Liver (tissue), 8 donors: ENCODE measurements at regions not wholly inside any gene's neighbourhood (a gene's known extent, or its start where the extent isn't known, plus 50 kb on each side); places are given as distances from the start of the nearest gene placed in this dataset.

ENCODE experiments used
- DNase-seq: peaks from one replicate; pipeline ENCODE4 v3.0.0-alpha.2; 2017; ENCODE audit warnings: low spot score
- H3K27ac ChIP-seq, 2 donors: one replicate each; pipeline ENCODE4 v1.7.0; 2013; ENCODE audit warnings: inconsistent platforms in 2 of 2, low read length in 2 of 2, control low read depth in 1 of 2, low read depth in 1 of 2, mild to moderate bottlenecking in 1 of 2
- H3K27me3 ChIP-seq, 4 donors: one replicate each; pipeline versions ENCODE4 v1.6.1 to v1.7.0; 2013; ENCODE audit warnings: low read length in 3 of 4, inconsistent platforms in 1 of 4, mild to moderate bottlenecking in 1 of 4, moderate library complexity in 1 of 4; ENCODE audit not compliant: control insufficient read depth in 4 of 4, insufficient read depth in 4 of 4
- H3K36me3 ChIP-seq, 4 donors: one replicate each; pipeline versions ENCODE4 v1.6.1 to v1.7.0; 2013; ENCODE audit warnings: low read length in 3 of 4, mild to moderate bottlenecking in 3 of 4, low read depth in 1 of 4, moderate library complexity in 1 of 4; ENCODE audit not compliant: control insufficient read depth in 4 of 4, insufficient read depth in 3 of 4
- H3K4me1 ChIP-seq, 4 donors: one replicate each; pipeline versions ENCODE4 v1.6.1 to v1.7.0; 2013; ENCODE audit warnings: low read length in 3 of 4, mild to moderate bottlenecking in 3 of 4, moderate library complexity in 1 of 4; ENCODE audit not compliant: control insufficient read depth in 4 of 4, insufficient read depth in 4 of 4
- H3K4me3 ChIP-seq, 3 donors: one replicate each; pipeline versions ENCODE4 v1.6.1 to v1.7.0; 2013; ENCODE audit warnings: low read length in 3 of 3, control low read depth in 1 of 3, low read depth in 1 of 3, mild to moderate bottlenecking in 1 of 3
- H3K9ac ChIP-seq, 2 donors: one replicate each; pipeline ENCODE4 v1.7.0; 2013; ENCODE audit warnings: low read length in 2 of 2, mild to moderate bottlenecking in 2 of 2, moderate library complexity in 2 of 2, control low read depth in 1 of 2, low read depth in 1 of 2
- H3K9me3 ChIP-seq, 4 donors: one replicate each; pipeline versions ENCODE4 v1.6.1 to v1.7.0; 2013; ENCODE audit warnings: low read length in 3 of 4; ENCODE audit not compliant: control insufficient read depth in 4 of 4
- EGR1 ChIP-seq, 2 donors: IDR thresholded peaks; 2 replicates each; pipeline ENCODE4 v1.6.1; 2016 to 2018; ENCODE audit warnings: antibody characterized with exemption in 2 of 2, low read depth in 2 of 2
- FOXA1 ChIP-seq: IDR thresholded peaks from 2 replicates; pipeline ENCODE4 v1.6.1; 2016; ENCODE audit warnings: antibody characterized with exemption
- FOXA2 ChIP-seq: IDR thresholded peaks from 2 replicates; pipeline ENCODE4 v1.6.1; 2016; ENCODE audit warnings: antibody characterized with exemption
- GABPA ChIP-seq, 2 donors: IDR thresholded peaks in 1 of 2; conservative IDR thresholded peaks in 1 of 2; 2 replicates each; pipeline ENCODE4 v1.6.1; 2016; ENCODE audit warnings: antibody characterized with exemption in 2 of 2, mild to moderate bottlenecking in 1 of 2, moderate library complexity in 1 of 2
- HNF4A ChIP-seq, 2 donors: conservative IDR thresholded peaks; 2 replicates each; pipeline ENCODE4 v1.6.1; 2016; ENCODE audit warnings: antibody characterized with exemption in 2 of 2, mild to moderate bottlenecking in 2 of 2
- HNF4G ChIP-seq: IDR thresholded peaks from 2 replicates; pipeline ENCODE4 v1.6.1; 2016; ENCODE audit warnings: antibody characterized with exemption
- JUND ChIP-seq, 2 donors: IDR thresholded peaks; 2 replicates each; pipeline ENCODE4 v1.6.1; 2016; ENCODE audit warnings: antibody characterized with exemption in 2 of 2
- NR2F2 ChIP-seq: IDR thresholded peaks from 2 replicates; pipeline ENCODE4 v1.6.1; 2016; ENCODE audit warnings: antibody characterized with exemption
- RAD21 ChIP-seq, 2 donors: IDR thresholded peaks; 2 replicates each; pipeline ENCODE4 v1.6.1; 2016; ENCODE audit warnings: antibody characterized with exemption in 2 of 2, mild to moderate bottlenecking in 2 of 2
- RXRA ChIP-seq, 2 donors: IDR thresholded peaks; 2 replicates each; pipeline ENCODE4 v1.6.1; 2017 to 2018; ENCODE audit warnings: antibody characterized with exemption in 2 of 2, mild to moderate bottlenecking in 1 of 2
- SP1 ChIP-seq: IDR thresholded peaks from 2 replicates; pipeline ENCODE4 v1.6.1; 2018; ENCODE audit warnings: antibody characterized with exemption, mild to moderate bottlenecking
- TAF1 ChIP-seq: conservative IDR thresholded peaks from 2 replicates; pipeline ENCODE4 v1.6.1; 2016; ENCODE audit warnings: antibody characterized with exemption, mild to moderate bottlenecking
- YY1 ChIP-seq: IDR thresholded peaks from 2 replicates; pipeline ENCODE4 v1.6.1; 2016; ENCODE audit warnings: antibody characterized with exemption, mild to moderate bottlenecking
- WGBS: extraction: QIAGEN DNeasy Blood & Tissue Kit; methylation state at CpG from one replicate; pipeline ENCODE4 v1.1.7; 2013; 5-methylcytosine and 5-hydroxymethylcytosine counted together
- TF ChIP-seq, protein P1 (sequence below): IDR thresholded peaks from 2 replicates; pipeline ENCODE4 v1.6.1; 2016; ENCODE audit warnings: antibody characterized with exemption
- TF ChIP-seq, protein P2 (sequence below): IDR thresholded peaks from 2 replicates; pipeline ENCODE4 v1.6.1; 2016; ENCODE audit warnings: antibody characterized with exemption, mild to moderate bottlenecking
- TF ChIP-seq, protein P3 (sequence below): IDR thresholded peaks from 2 replicates; pipeline ENCODE4 v1.6.1; 2016; ENCODE audit warnings: antibody characterized with exemption
- TF ChIP-seq, protein P4 (sequence below): fragments of 150-350 bp; IDR thresholded peaks from 2 replicates; pipeline ENCODE4 v1.5.1; 2017; ENCODE audit warnings: improper control_type of control experiment, low read depth, low read length; ENCODE audit not compliant: missing input control
- TF ChIP-seq, protein P5 (sequence below): IDR thresholded peaks from 2 replicates; pipeline ENCODE4 v1.6.1; 2016; ENCODE audit warnings: antibody characterized with exemption
- donor health status: healthy.
- donor health status: healthy.
- donor health status: healthy.
- donor health status: healthy.
- donor health status: healthy.

DNA sequence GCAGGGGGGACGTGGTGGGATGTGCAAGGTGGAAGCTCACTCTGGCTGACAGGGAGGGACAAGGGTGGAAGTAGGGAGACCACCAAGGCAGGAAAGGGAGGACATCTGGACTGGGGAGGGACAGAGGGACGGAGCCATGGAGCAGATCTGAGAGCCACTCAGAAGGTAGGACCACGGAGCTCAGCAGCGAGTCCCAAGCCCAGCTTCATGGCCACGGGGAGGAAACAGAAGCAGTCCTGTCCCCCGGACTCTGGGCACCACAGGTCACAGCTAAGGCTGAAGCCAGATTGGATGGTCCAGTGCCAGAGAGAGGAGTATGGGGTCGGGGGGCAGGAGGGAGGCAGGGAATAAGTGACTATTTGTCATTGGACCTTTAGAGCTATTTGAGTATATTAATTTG is 220.1 kb downstream of the TBC1D2B start:
- no peaks in the 10 kb centered on the region for H3K9me3 ChIP-seq
- H3K36me3 ChIP-seq = no peaks in the 10 kb centered on the region
- no peak overlapping the region for H3K9ac ChIP-seq
- no peak overlapping the region for H3K27ac ChIP-seq
- no peak for DNase-seq
- no peaks in the 10 kb centered on the region for H3K4me1 ChIP-seq
- H3K27me3 ChIP-seq = peaks cover 0 to 3% (median 0%) of the 10 kb centered on the region in 4 donors
- WGBS = 79% methylated on average over 7 of the region's 7 CpGs
- no peak overlapping the region for H3K4me3 ChIP-seq
- no peak for TF ChIP-seq FOXA1
- TF ChIP-seq, protein P1, sequence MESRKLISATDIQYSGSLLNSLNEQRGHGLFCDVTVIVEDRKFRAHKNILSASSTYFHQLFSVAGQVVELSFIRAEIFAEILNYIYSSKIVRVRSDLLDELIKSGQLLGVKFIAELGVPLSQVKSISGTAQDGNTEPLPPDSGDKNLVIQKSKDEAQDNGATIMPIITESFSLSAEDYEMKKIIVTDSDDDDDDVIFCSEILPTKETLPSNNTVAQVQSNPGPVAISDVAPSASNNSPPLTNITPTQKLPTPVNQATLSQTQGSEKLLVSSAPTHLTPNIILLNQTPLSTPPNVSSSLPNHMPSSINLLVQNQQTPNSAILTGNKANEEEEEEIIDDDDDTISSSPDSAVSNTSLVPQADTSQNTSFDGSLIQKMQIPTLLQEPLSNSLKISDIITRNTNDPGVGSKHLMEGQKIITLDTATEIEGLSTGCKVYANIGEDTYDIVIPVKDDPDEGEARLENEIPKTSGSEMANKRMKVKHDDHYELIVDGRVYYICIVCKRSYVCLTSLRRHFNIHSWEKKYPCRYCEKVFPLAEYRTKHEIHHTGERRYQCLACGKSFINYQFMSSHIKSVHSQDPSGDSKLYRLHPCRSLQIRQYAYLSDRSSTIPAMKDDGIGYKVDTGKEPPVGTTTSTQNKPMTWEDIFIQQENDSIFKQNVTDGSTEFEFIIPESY = no peak
- no peak for TF ChIP-seq SP1
- TF ChIP-seq EGR1 (IDR thresholded peaks at IDR 0.05; ENCODE audit: low read depth in 2 of 2) = no peak
- TF ChIP-seq NR2F2 = no peak
- TF ChIP-seq RXRA (IDR thresholded peaks at IDR 0.05) = no peak
- TF ChIP-seq TAF1 = no peak
- TF ChIP-seq, protein P2, sequence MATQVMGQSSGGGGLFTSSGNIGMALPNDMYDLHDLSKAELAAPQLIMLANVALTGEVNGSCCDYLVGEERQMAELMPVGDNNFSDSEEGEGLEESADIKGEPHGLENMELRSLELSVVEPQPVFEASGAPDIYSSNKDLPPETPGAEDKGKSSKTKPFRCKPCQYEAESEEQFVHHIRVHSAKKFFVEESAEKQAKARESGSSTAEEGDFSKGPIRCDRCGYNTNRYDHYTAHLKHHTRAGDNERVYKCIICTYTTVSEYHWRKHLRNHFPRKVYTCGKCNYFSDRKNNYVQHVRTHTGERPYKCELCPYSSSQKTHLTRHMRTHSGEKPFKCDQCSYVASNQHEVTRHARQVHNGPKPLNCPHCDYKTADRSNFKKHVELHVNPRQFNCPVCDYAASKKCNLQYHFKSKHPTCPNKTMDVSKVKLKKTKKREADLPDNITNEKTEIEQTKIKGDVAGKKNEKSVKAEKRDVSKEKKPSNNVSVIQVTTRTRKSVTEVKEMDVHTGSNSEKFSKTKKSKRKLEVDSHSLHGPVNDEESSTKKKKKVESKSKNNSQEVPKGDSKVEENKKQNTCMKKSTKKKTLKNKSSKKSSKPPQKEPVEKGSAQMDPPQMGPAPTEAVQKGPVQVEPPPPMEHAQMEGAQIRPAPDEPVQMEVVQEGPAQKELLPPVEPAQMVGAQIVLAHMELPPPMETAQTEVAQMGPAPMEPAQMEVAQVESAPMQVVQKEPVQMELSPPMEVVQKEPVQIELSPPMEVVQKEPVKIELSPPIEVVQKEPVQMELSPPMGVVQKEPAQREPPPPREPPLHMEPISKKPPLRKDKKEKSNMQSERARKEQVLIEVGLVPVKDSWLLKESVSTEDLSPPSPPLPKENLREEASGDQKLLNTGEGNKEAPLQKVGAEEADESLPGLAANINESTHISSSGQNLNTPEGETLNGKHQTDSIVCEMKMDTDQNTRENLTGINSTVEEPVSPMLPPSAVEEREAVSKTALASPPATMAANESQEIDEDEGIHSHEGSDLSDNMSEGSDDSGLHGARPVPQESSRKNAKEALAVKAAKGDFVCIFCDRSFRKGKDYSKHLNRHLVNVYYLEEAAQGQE = no peak
- TF ChIP-seq, protein P3, sequence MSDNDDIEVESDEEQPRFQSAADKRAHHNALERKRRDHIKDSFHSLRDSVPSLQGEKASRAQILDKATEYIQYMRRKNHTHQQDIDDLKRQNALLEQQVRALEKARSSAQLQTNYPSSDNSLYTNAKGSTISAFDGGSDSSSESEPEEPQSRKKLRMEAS = no peak
- no peak for TF ChIP-seq RAD21 (IDR thresholded peaks at IDR 0.05)
- no peak for TF ChIP-seq HNF4G
- no peak for TF ChIP-seq YY1

DNA sequence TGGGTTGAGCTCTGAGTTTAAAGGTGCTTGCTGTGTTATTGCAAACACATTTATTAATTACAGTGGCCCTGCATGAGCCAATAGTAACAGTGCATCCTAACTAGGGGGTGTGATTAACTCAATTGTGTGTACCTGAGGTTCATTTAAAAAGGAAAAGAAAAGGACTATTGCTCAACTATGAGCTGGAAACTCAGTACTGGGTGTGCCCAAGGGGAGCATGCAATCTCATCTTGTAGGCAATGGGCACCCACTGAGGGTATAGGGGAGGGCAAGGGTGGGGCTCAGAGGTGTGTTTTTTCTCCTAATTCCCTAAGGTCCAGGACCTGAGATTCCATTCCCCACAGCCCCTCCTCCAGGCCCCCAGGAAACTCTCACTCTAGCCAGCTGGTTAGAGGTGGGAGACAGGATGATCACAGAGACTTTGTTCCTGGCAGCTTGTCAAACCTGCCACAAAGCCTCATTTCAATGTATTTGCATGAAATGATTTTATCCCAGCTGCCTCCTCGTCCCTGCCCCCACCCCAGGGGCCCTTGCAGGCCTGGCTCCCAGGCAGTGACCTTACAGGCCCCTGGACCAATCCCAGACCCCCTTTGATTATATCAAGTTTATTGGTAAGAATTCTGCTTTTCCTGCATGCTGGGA is 220.7 kb downstream of the TBC1D2B start:
- H3K27me3 ChIP-seq = peaks cover 0 to 3% (median 0%) of the 10 kb centered on the region in 4 donors
- H3K9ac ChIP-seq = no peak overlapping the region
- no peak overlapping the region for H3K27ac ChIP-seq
- no peaks in the 10 kb centered on the region for H3K4me1 ChIP-seq
- no peak for TF ChIP-seq RXRA (IDR thresholded peaks at IDR 0.05)
- TF ChIP-seq, protein P3 = no peak
- TF ChIP-seq NR2F2 = no peak
- TF ChIP-seq HNF4G = no peak
- TF ChIP-seq FOXA2 = no peak
- TF ChIP-seq SP1 = no peak
- no peak for TF ChIP-seq YY1
- no peak for TF ChIP-seq GABPA (IDR thresholded peaks at IDR 0.05 in 1 of 2, conservative IDR thresholded peaks at IDR 0.05 in 1 of 2)
- no peak for TF ChIP-seq FOXA1
- TF ChIP-seq, protein P2 = no peak
- TF ChIP-seq HNF4A (conservative IDR thresholded peaks at IDR 0.05) = no peak
- TF ChIP-seq TAF1 = no peak
- TF ChIP-seq, protein P4, sequence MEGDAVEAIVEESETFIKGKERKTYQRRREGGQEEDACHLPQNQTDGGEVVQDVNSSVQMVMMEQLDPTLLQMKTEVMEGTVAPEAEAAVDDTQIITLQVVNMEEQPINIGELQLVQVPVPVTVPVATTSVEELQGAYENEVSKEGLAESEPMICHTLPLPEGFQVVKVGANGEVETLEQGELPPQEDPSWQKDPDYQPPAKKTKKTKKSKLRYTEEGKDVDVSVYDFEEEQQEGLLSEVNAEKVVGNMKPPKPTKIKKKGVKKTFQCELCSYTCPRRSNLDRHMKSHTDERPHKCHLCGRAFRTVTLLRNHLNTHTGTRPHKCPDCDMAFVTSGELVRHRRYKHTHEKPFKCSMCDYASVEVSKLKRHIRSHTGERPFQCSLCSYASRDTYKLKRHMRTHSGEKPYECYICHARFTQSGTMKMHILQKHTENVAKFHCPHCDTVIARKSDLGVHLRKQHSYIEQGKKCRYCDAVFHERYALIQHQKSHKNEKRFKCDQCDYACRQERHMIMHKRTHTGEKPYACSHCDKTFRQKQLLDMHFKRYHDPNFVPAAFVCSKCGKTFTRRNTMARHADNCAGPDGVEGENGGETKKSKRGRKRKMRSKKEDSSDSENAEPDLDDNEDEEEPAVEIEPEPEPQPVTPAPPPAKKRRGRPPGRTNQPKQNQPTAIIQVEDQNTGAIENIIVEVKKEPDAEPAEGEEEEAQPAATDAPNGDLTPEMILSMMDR = no peak
- no peak for TF ChIP-seq RAD21 (IDR thresholded peaks at IDR 0.05)
- TF ChIP-seq, protein P5, sequence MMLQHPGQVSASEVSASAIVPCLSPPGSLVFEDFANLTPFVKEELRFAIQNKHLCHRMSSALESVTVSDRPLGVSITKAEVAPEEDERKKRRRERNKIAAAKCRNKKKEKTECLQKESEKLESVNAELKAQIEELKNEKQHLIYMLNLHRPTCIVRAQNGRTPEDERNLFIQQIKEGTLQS = no peak
- no peak for TF ChIP-seq JUND (IDR thresholded peaks at IDR 0.05)
- H3K9me3 ChIP-seq = no peaks in the 10 kb centered on the region
- H3K36me3 ChIP-seq = no peaks in the 10 kb centered on the region
- DNase-seq = no peak
- 59% methylated on average over 1 of the region's 1 CpG for WGBS
- no peak overlapping the region for H3K4me3 ChIP-seq
